Motor neuron (in vitro differentiated cells): ENCODE measurements at regions not wholly inside any gene's neighbourhood (a gene's known extent, or its start where the extent isn't known, plus 50 kb on each side); places are given as distances from the start of the nearest gene placed in this dataset.
"Not testable (repeated sequence)": the region's sequence is repeated elsewhere in the genome, so short reads cannot be mapped to it uniquely, and the experiment has no call there.

Source experiments
- ATAC-seq, 8 experiments: fragments of 200-7000 bp; cut with Tn5 transposase; replicated peaks in 6 of 8; 2 replicates each; pipeline ENCODE4 v1.8.0; 2021; ENCODE audit warnings: mild to moderate bottlenecking in 8 of 8, moderate library complexity in 8 of 8
- H3K27ac ChIP-seq, 2 donors: fragments of 250-450 bp; sonication (Bioruptor Pico); 2 replicates each; pipeline ENCODE4 v1.9.0; 2021; ENCODE audit warnings: antibody characterized with exemption in 2 of 2, mild to moderate bottlenecking in 2 of 2, moderate library complexity in 1 of 2
- H3K4me1 ChIP-seq, 2 donors: fragments of 250-450 bp; sonication (Bioruptor Pico); replicated peaks in 1 of 2; 2 replicates each; pipeline ENCODE4 v1.6.1; 2021; ENCODE audit warnings: antibody characterized with exemption in 2 of 2, mild to moderate bottlenecking in 2 of 2, moderate library complexity in 1 of 2
- H3K4me3 ChIP-seq, 5 donors: fragments of 250-450 bp; sonication (Bioruptor Pico); 2 replicates each; pipeline ENCODE4 v1.9.0; 2021; ENCODE audit warnings: antibody characterized with exemption in 5 of 5, mild to moderate bottlenecking in 5 of 5, moderate library complexity in 4 of 5
- WGBS, 10 experiments: fragments of 450-650 bp; shearing (Covaris generic); methylation state at CpG; one replicate each; pipeline ENCODE4 v1.0.0; 2022; 5-methylcytosine and 5-hydroxymethylcytosine counted together
- in situ Hi-C, 9 experiments: fragments of 400-800 bp; cut with MboI; loops; one replicate each; pipeline ENCODE4 v1.15.0; 2021; ENCODE audit warnings: low sequenced_read_pairs in 9 of 9, low pct_unique_long_range_greater_than_20kb in 2 of 9; ENCODE audit not compliant: unreplicated experiment in 9 of 9

GRCh38 chr16:73122604-73123391, 74.9 kb upstream of the ZFHX3 start:
- peak in 3 of 8 experiments; percentile 44 to 72 (median 54) for ATAC-seq
- Histone ChIP-seq H3K4me3 (no peak overlapping the region), H3K4me1 (peaks cover 11 to 12% of the 10 kb centered on the region in 2 donors), H3K27ac (no peak overlapping the region)
- in situ Hi-C loops = no loop called here
- WGBS, 10 experiments = 0 to 94% (median 63%) methylated on average over 2 to 6 of the region's 10 CpGs; no CpG with 5 or more reads in 2 of the 10 experiments

- 75 to 100% (median 100%) methylated on average over 1 to 2 of the region's 2 CpGs; no CpG with 5 or more reads in 3 of the 10 experiments for WGBS, 10 experiments
- in situ Hi-C loops = no loop called here
- no peaks in the 10 kb centered on the region for H3K4me1 ChIP-seq
- H3K27ac ChIP-seq = no peak overlapping the region
- no peak overlapping the region for H3K4me3 ChIP-seq
- no peak for ATAC-seq
Observed at GRCh38 chr16:73116576-73116975, 68.6 kb upstream of the ZFHX3 start.

GRCh38 chr16:73113336-73113735, 65.4 kb upstream of the ZFHX3 start:
- H3K27ac ChIP-seq = no peak overlapping the region
- WGBS, 10 experiments = 0 to 100% (median 86%) methylated on average over 1 to 6 of the region's 6 CpGs; no CpG with 5 or more reads in 3 of the 10 experiments
- ATAC-seq = peak in 3 of 8 experiments; percentile 95 to 100 (median 100)
- H3K4me1 ChIP-seq = no peaks in the 10 kb centered on the region
- in situ Hi-C loops = no loop called here
- H3K4me3 ChIP-seq = no peak overlapping the region

GRCh38 chr16:73108195-73108963, 60.5 kb upstream of the ZFHX3 start:
- WGBS, 10 experiments = 78 to 100% (median 80%) methylated on average over 1 to 5 of the region's 10 CpGs; no CpG with 5 or more reads in 5 of the 10 experiments
- no peak overlapping the region for H3K27ac ChIP-seq
- H3K4me3 ChIP-seq = no peak overlapping the region
- H3K4me1 ChIP-seq = no peaks in the 10 kb centered on the region
- ATAC-seq = no peak
- in situ Hi-C loops = no loop called here

GRCh38 chr16:73107371-73107770, 59.4 kb upstream of the ZFHX3 start:
- no peak for ATAC-seq
- no peak overlapping the region for H3K4me3 ChIP-seq
- in situ Hi-C loops = no loop called here
- no peak overlapping the region for H3K27ac ChIP-seq
- WGBS, 10 experiments = 83 to 100% (median 100%) methylated on average over 1 to 3 of the region's 4 CpGs; no CpG with 5 or more reads in 1 of the 10 experiments
- H3K4me1 ChIP-seq = no peaks in the 10 kb centered on the region

- H3K27ac ChIP-seq = no peak overlapping the region
- no peaks in the 10 kb centered on the region for H3K4me1 ChIP-seq
- peak in 3 of 8 experiments; percentile 19 to 58 (median 25) for ATAC-seq
- in situ Hi-C loops = no loop called here
- 60 to 100% (median 81%) methylated on average over 1 to 6 of the region's 6 CpGs; no CpG with 5 or more reads in 1 of the 10 experiments for WGBS, 10 experiments
- no peak overlapping the region for H3K4me3 ChIP-seq
Observed at GRCh38 chr16:73106329-73107034, 58.6 kb upstream of the ZFHX3 start.

GRCh38 chr16:73101568-73101967, 53.6 kb upstream of the ZFHX3 start:
- no peak for ATAC-seq
- WGBS, 10 experiments = 74 to 100% (median 89%) methylated on average over 1 to 5 of the region's 5 CpGs; no CpG with 5 or more reads in 2 of the 10 experiments
- no peak overlapping the region for H3K4me3 ChIP-seq
- in situ Hi-C loops = no loop called here
- no peaks in the 10 kb centered on the region for H3K4me1 ChIP-seq
- no peak overlapping the region for H3K27ac ChIP-seq

GRCh38 chr16:73099601-73100000, 51.7 kb upstream of the ZFHX3 start:
- ATAC-seq, H3K4me3 ChIP-seq, H3K27ac ChIP-seq, in situ Hi-C loops: not testable (repeated sequence)
- 17 to 100% (median 82%) methylated on average over 1 to 4 of the region's 5 CpGs; no CpG with 5 or more reads in 4 of the 10 experiments for WGBS, 10 experiments
- H3K4me1 ChIP-seq = peaks cover 0 to 13% of the 10 kb centered on the region in 2 donors
